Ramos (cell line): ENCODE measurements at regions not wholly inside any gene's neighbourhood (a gene's known extent, or its start where the extent isn't known, plus 50 kb on each side); places are given as distances from the start of the nearest gene placed in this dataset.
"Not testable (repeated sequence)": the region's sequence is repeated elsewhere in the genome, so short reads cannot be mapped to it uniquely, and the experiment has no call there.

Experiments
- in situ Hi-C: fragments of 300-500 bp; cut with MboI; formaldehyde crosslinking; loops from one replicate; pipeline ENCODE4 v1.14.3; 2022; ENCODE audit warnings: low sequenced_read_pairs; ENCODE audit not compliant: unreplicated experiment

GRCh38 chr9:31536471-31536870 is 848.0 kb upstream of the ACO1 start:
- in situ Hi-C loops, result no loop called here

- in situ Hi-C loops, result no loop called here
These were observed 842.6 kb upstream of the ACO1 start for GRCh38 chr9:31541721-31542281.

GRCh38 chr9:31542384-31543055 is 841.9 kb upstream of the ACO1 start:
- in situ Hi-C loops, result no loop called here

GRCh38 chr9:31554941-31555340 is 829.5 kb upstream of the ACO1 start:
- in situ Hi-C loops, result no loop called here

- in situ Hi-C loops, result no loop called here
These were observed 827.6 kb upstream of the ACO1 start for GRCh38 chr9:31556667-31557463.

GRCh38 chr9:31572190-31572589 is 812.3 kb upstream of the ACO1 start:
- in situ Hi-C loops, result not testable (repeated sequence)

GRCh38 chr9:31573561-31573960 is 810.9 kb upstream of the ACO1 start:
- in situ Hi-C loops, result no loop called here

- in situ Hi-C loops, result no loop called here
These were observed 810.3 kb upstream of the ACO1 start for GRCh38 chr9:31574006-31574765.

- in situ Hi-C loops, result no loop called here
These were observed 802.4 kb upstream of the ACO1 start for GRCh38 chr9:31582071-31582470.

GRCh38 chr9:31582561-31582960 is 801.9 kb upstream of the ACO1 start:
- in situ Hi-C loops, result no loop called here

- in situ Hi-C loops, result no loop called here
These were observed 799.3 kb upstream of the ACO1 start for GRCh38 chr9:31585158-31585557.

- in situ Hi-C loops, result no loop called here
These were observed 797.3 kb upstream of the ACO1 start for GRCh38 chr9:31587146-31587545.

- in situ Hi-C loops, result no loop called here
These were observed 796.4 kb upstream of the ACO1 start for GRCh38 chr9:31588006-31588405.

- in situ Hi-C loops, result no loop called here
These were observed 795.7 kb upstream of the ACO1 start for GRCh38 chr9:31588756-31589155.

- in situ Hi-C loops, result no loop called here
These were observed 794.4 kb upstream of the ACO1 start for GRCh38 chr9:31590091-31590490.

GRCh38 chr9:31597086-31597485 is 787.4 kb upstream of the ACO1 start:
- in situ Hi-C loops, result not testable (repeated sequence)

- in situ Hi-C loops, result no loop called here
These were observed 786.5 kb upstream of the ACO1 start for GRCh38 chr9:31597977-31598376.

- in situ Hi-C loops, result no loop called here
These were observed 782.8 kb upstream of the ACO1 start for GRCh38 chr9:31601666-31602065.

- in situ Hi-C loops, result no loop called here
These were observed 779.9 kb upstream of the ACO1 start for GRCh38 chr9:31604531-31604930.

GRCh38 chr9:31605164-31605563 is 779.3 kb upstream of the ACO1 start:
- in situ Hi-C loops, result no loop called here

- in situ Hi-C loops, result no loop called here
These were observed 777.8 kb upstream of the ACO1 start for GRCh38 chr9:31606678-31607077.
